ENCODE measurements at regions not wholly inside any gene's neighbourhood (a gene's known extent, or its start where the extent isn't known, plus 50 kb on each side); places are given as distances from the start of the nearest gene placed in this dataset.

GRCh38 chr13:105107781-105108180, 1427.7 kb downstream of the EFNB2 start:
- Histone ChIP-seq H3K27ac (ENCODE audit: low read length) (no peak overlapping the region), H3K4me1 (ENCODE audit: control insufficient read depth, low read depth, low read length) (peaks cover 9% of the 10 kb centered on the region), H3K9ac (ENCODE audit: low read length) (no peak overlapping the region)

GRCh38 chr13:105105471-105105870, 1430.0 kb downstream of the EFNB2 start:
- Histone ChIP-seq H3K4me3 (ENCODE audit: low read length) (no peak overlapping the region), H3K9me3 (ENCODE audit: control insufficient read depth, low read depth, low read length) (no peaks in the 10 kb centered on the region), H3K9ac (ENCODE audit: low read length) (no peak overlapping the region), H3K27me3 (ENCODE audit: control insufficient read depth, insufficient read depth, low read length) (no peaks in the 10 kb centered on the region), H3K4me1 (ENCODE audit: control insufficient read depth, low read depth, low read length) (peaks cover 9% of the 10 kb centered on the region), H3K36me3 (ENCODE audit: control insufficient read depth, low read depth, low read length) (no peaks in the 10 kb centered on the region), H3K27ac (ENCODE audit: low read length) (no peak overlapping the region)

More at GRCh38 chr13:105107781-105108180, 1427.7 kb downstream of the EFNB2 start:
- H3K4me3 ChIP-seq (ENCODE audit: low read length) = no peak overlapping the region
- H3K36me3 ChIP-seq (ENCODE audit: control insufficient read depth, low read depth, low read length) = no peaks in the 10 kb centered on the region
- H3K9me3 ChIP-seq (ENCODE audit: control insufficient read depth, low read depth, low read length) = no peaks in the 10 kb centered on the region
- H3K27me3 ChIP-seq (ENCODE audit: control insufficient read depth, insufficient read depth, low read length) = no peaks in the 10 kb centered on the region

GRCh38 chr13:105097521-105097920, 1437.9 kb downstream of the EFNB2 start:
- Histone ChIP-seq H3K4me3 (ENCODE audit: low read length) (no peak overlapping the region), H3K27me3 (ENCODE audit: control insufficient read depth, insufficient read depth, low read length) (no peaks in the 10 kb centered on the region), H3K4me1 (ENCODE audit: control insufficient read depth, low read depth, low read length) (no peaks in the 10 kb centered on the region), H3K9me3 (ENCODE audit: control insufficient read depth, low read depth, low read length) (no peaks in the 10 kb centered on the region), H3K9ac (ENCODE audit: low read length) (no peak overlapping the region), H3K27ac (ENCODE audit: low read length) (no peak overlapping the region), H3K36me3 (ENCODE audit: control insufficient read depth, low read depth, low read length) (no peaks in the 10 kb centered on the region)

GRCh38 chr13:105089858-105090643, 1445.4 kb downstream of the EFNB2 start:
- H3K4me3 ChIP-seq (ENCODE audit: low read length) = no peak overlapping the region
- no peaks in the 10 kb centered on the region for H3K9me3 ChIP-seq (ENCODE audit: control insufficient read depth, low read depth, low read length)
- no peaks in the 10 kb centered on the region for H3K36me3 ChIP-seq (ENCODE audit: control insufficient read depth, low read depth, low read length)
- H3K27me3 ChIP-seq (ENCODE audit: control insufficient read depth, insufficient read depth, low read length) = no peaks in the 10 kb centered on the region
- H3K27ac ChIP-seq (ENCODE audit: low read length) = no peak overlapping the region
- peaks cover 6% of the 10 kb centered on the region for H3K4me1 ChIP-seq (ENCODE audit: control insufficient read depth, low read depth, low read length)
- no peak overlapping the region for H3K9ac ChIP-seq (ENCODE audit: low read length)

GRCh38 chr13:105087945-105088344, 1447.5 kb downstream of the EFNB2 start:
- Histone ChIP-seq H3K27ac (ENCODE audit: low read length) (no peak overlapping the region), H3K27me3 (ENCODE audit: control insufficient read depth, insufficient read depth, low read length) (no peaks in the 10 kb centered on the region), H3K36me3 (ENCODE audit: control insufficient read depth, low read depth, low read length) (no peaks in the 10 kb centered on the region), H3K4me1 (ENCODE audit: control insufficient read depth, low read depth, low read length) (peaks cover 6% of the 10 kb centered on the region), H3K4me3 (ENCODE audit: low read length) (no peak overlapping the region), H3K9me3 (ENCODE audit: control insufficient read depth, low read depth, low read length) (no peaks in the 10 kb centered on the region), H3K9ac (ENCODE audit: low read length) (no peak overlapping the region)

- H3K27me3 ChIP-seq (ENCODE audit: control insufficient read depth, insufficient read depth, low read length) = no peaks in the 10 kb centered on the region
- no peaks in the 10 kb centered on the region for H3K9me3 ChIP-seq (ENCODE audit: control insufficient read depth, low read depth, low read length)
- H3K36me3 ChIP-seq (ENCODE audit: control insufficient read depth, low read depth, low read length) = no peaks in the 10 kb centered on the region
- no peak overlapping the region for H3K27ac ChIP-seq (ENCODE audit: low read length)
- no peak overlapping the region for H3K9ac ChIP-seq (ENCODE audit: low read length)
- H3K4me3 ChIP-seq (ENCODE audit: low read length) = no peak overlapping the region
- peaks cover 6% of the 10 kb centered on the region for H3K4me1 ChIP-seq (ENCODE audit: control insufficient read depth, low read depth, low read length)
Observed at GRCh38 chr13:105084931-105085330, 1450.5 kb downstream of the EFNB2 start.

GRCh38 chr13:105083992-105084391, 1451.5 kb downstream of the EFNB2 start:
- Histone ChIP-seq H3K9ac (ENCODE audit: low read length) (no peak overlapping the region), H3K36me3 (ENCODE audit: control insufficient read depth, low read depth, low read length) (no peaks in the 10 kb centered on the region), H3K27ac (ENCODE audit: low read length) (no peak overlapping the region), H3K27me3 (ENCODE audit: control insufficient read depth, insufficient read depth, low read length) (no peaks in the 10 kb centered on the region), H3K4me3 (ENCODE audit: low read length) (no peak overlapping the region), H3K9me3 (ENCODE audit: control insufficient read depth, low read depth, low read length) (no peaks in the 10 kb centered on the region), H3K4me1 (ENCODE audit: control insufficient read depth, low read depth, low read length) (peaks cover 6% of the 10 kb centered on the region)

GRCh38 chr13:105074755-105075154, 1460.7 kb downstream of the EFNB2 start:
- no peak overlapping the region for H3K4me3 ChIP-seq (ENCODE audit: low read length)
- H3K9ac ChIP-seq (ENCODE audit: low read length) = no peak overlapping the region
- H3K27ac ChIP-seq (ENCODE audit: low read length) = no peak overlapping the region
- no peaks in the 10 kb centered on the region for H3K4me1 ChIP-seq (ENCODE audit: control insufficient read depth, low read depth, low read length)
- H3K9me3 ChIP-seq (ENCODE audit: control insufficient read depth, low read depth, low read length) = no peaks in the 10 kb centered on the region
- H3K27me3 ChIP-seq (ENCODE audit: control insufficient read depth, insufficient read depth, low read length) = no peaks in the 10 kb centered on the region
- no peaks in the 10 kb centered on the region for H3K36me3 ChIP-seq (ENCODE audit: control insufficient read depth, low read depth, low read length)

GRCh38 chr13:105073041-105073440, 1462.4 kb downstream of the EFNB2 start:
- H3K9ac ChIP-seq (ENCODE audit: low read length) = no peak overlapping the region
- H3K36me3 ChIP-seq (ENCODE audit: control insufficient read depth, low read depth, low read length) = no peaks in the 10 kb centered on the region
- H3K9me3 ChIP-seq (ENCODE audit: control insufficient read depth, low read depth, low read length) = no peaks in the 10 kb centered on the region

GRCh38 chr13:105070452-105070851, 1465.0 kb downstream of the EFNB2 start:
- Histone ChIP-seq H3K27me3 (ENCODE audit: control insufficient read depth, insufficient read depth, low read length) (no peaks in the 10 kb centered on the region), H3K9ac (ENCODE audit: low read length) (no peak overlapping the region), H3K27ac (ENCODE audit: low read length) (no peak overlapping the region), H3K36me3 (ENCODE audit: control insufficient read depth, low read depth, low read length) (no peaks in the 10 kb centered on the region), H3K4me3 (ENCODE audit: low read length) (no peak overlapping the region), H3K4me1 (ENCODE audit: control insufficient read depth, low read depth, low read length) (no peaks in the 10 kb centered on the region), H3K9me3 (ENCODE audit: control insufficient read depth, low read depth, low read length) (no peaks in the 10 kb centered on the region)

More at GRCh38 chr13:105073041-105073440, 1462.4 kb downstream of the EFNB2 start:
- Histone ChIP-seq H3K4me3 (ENCODE audit: low read length) (no peak overlapping the region), H3K27ac (ENCODE audit: low read length) (no peak overlapping the region), H3K4me1 (ENCODE audit: control insufficient read depth, low read depth, low read length) (no peaks in the 10 kb centered on the region), H3K27me3 (ENCODE audit: control insufficient read depth, insufficient read depth, low read length) (no peaks in the 10 kb centered on the region)

GRCh38 chr13:105069106-105069505, 1466.4 kb downstream of the EFNB2 start:
- Histone ChIP-seq H3K9me3 (ENCODE audit: control insufficient read depth, low read depth, low read length) (no peaks in the 10 kb centered on the region), H3K9ac (ENCODE audit: low read length) (no peak overlapping the region), H3K4me1 (ENCODE audit: control insufficient read depth, low read depth, low read length) (no peaks in the 10 kb centered on the region), H3K27ac (ENCODE audit: low read length) (no peak overlapping the region), H3K36me3 (ENCODE audit: control insufficient read depth, low read depth, low read length) (no peaks in the 10 kb centered on the region), H3K27me3 (ENCODE audit: control insufficient read depth, insufficient read depth, low read length) (no peaks in the 10 kb centered on the region), H3K4me3 (ENCODE audit: low read length) (no peak overlapping the region)

GRCh38 chr13:105063676-105064075, 1471.8 kb downstream of the EFNB2 start:
- Histone ChIP-seq H3K9me3 (ENCODE audit: control insufficient read depth, low read depth, low read length) (no peaks in the 10 kb centered on the region), H3K4me3 (ENCODE audit: low read length) (no peak overlapping the region), H3K36me3 (ENCODE audit: control insufficient read depth, low read depth, low read length) (no peaks in the 10 kb centered on the region), H3K9ac (ENCODE audit: low read length) (no peak overlapping the region), H3K4me1 (ENCODE audit: control insufficient read depth, low read depth, low read length) (no peaks in the 10 kb centered on the region), H3K27ac (ENCODE audit: low read length) (no peak overlapping the region), H3K27me3 (ENCODE audit: control insufficient read depth, insufficient read depth, low read length) (no peaks in the 10 kb centered on the region)
